OCI-LY3 (cell line): ENCODE measurements at regions not wholly inside any gene's neighbourhood (a gene's known extent, or its start where the extent isn't known, plus 50 kb on each side); places are given as distances from the start of the nearest gene placed in this dataset.

Source experiments
- CTCF ChIP-seq: fragments of 200-600, 300-600 bp; sonication (generic); IDR thresholded peaks from 2 replicates; pipeline ENCODE4 v1.5.1; 2014; ENCODE audit warnings: antibody characterized with exemption, low read length, low read depth
- EZH2phosphoT487 ChIP-seq: fragments of 200-600 bp; shearing (Covaris generic); IDR thresholded peaks from 2 replicates; pipeline ENCODE4 v1.6.1; 2018; ENCODE audit warnings: antibody characterized with exemption, mixed run types, low read depth

- TF ChIP-seq CTCF (no peak), EZH2phosphoT487 (no peak)
These were observed 802.5 kb upstream of the AGA start for GRCh38 chr4:178244785-178245184.
